Coronary artery (tissue), 2 donors: ENCODE measurements at regions not wholly inside any gene's neighbourhood (a gene's known extent, or its start where the extent isn't known, plus 50 kb on each side); places are given as distances from the start of the nearest gene placed in this dataset.

ENCODE experiments used
- DNase-seq: peaks from one replicate; pipeline ENCODE4 v3.0.0-alpha.2; 2017; ENCODE audit warnings: low spot score
- H3K27ac ChIP-seq, 2 donors: fragments of 200-600 bp; sonication (generic); one replicate each; pipeline ENCODE4 v1.5.1; 2016 to 2019
- H3K4me3 ChIP-seq: fragments of 200-600 bp; sonication (generic); 2 replicates; pipeline ENCODE4 v1.5.1; 2016; ENCODE audit warnings: mild to moderate bottlenecking, moderate library complexity
- TF ChIP-seq, protein P1 (sequence below): fragments of 200-600 bp; sonication (generic); IDR thresholded peaks from one replicate; pipeline ENCODE4 v1.5.1; 2019; ENCODE audit warnings: antibody characterized with exemption

DNA sequence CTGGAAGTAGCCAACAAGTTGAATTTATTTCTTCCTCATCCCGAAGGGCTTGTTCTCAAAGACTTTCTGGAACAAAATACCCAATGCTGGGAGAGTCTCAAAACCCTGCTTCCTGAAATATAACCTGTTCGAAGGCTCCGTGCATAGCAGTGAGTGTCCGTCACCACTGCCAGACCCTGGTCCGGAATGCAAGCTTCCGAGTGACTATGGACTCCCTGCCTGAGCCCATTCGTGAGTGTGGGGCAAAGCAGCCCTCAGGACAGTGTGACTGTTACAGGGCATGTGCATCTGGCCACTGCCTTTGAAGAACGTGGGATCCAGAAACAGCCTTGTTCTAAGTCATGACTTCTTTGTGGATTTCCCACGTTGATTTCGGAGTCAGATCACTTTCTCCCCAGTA lies 214.5 kb upstream of the IGF1R start:
- DNase-seq, result no peak
- TF ChIP-seq, protein P1, sequence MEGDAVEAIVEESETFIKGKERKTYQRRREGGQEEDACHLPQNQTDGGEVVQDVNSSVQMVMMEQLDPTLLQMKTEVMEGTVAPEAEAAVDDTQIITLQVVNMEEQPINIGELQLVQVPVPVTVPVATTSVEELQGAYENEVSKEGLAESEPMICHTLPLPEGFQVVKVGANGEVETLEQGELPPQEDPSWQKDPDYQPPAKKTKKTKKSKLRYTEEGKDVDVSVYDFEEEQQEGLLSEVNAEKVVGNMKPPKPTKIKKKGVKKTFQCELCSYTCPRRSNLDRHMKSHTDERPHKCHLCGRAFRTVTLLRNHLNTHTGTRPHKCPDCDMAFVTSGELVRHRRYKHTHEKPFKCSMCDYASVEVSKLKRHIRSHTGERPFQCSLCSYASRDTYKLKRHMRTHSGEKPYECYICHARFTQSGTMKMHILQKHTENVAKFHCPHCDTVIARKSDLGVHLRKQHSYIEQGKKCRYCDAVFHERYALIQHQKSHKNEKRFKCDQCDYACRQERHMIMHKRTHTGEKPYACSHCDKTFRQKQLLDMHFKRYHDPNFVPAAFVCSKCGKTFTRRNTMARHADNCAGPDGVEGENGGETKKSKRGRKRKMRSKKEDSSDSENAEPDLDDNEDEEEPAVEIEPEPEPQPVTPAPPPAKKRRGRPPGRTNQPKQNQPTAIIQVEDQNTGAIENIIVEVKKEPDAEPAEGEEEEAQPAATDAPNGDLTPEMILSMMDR, result no peak
- H3K27ac ChIP-seq, result no peak overlapping the region
- no peak overlapping the region for H3K4me3 ChIP-seq

DNA sequence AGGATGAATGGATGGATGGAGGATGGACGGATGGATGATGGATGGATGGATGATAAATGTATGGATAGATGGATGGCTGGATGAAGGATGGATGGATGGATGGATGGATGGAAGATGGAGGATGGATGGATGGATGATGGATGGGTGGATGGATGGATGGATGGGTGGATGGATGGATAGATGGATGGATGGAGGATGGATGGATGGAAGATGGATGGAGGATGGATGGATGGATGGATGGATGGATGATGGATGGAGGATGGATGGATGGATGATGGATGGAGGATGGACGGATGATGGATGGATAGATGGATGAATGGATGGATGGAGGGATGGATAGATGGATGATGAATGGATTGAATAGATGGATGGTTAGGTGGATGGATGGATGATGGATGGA lies 210.6 kb upstream of the IGF1R start:
- Histone ChIP-seq H3K4me3 (no peak overlapping the region), H3K27ac (no peak overlapping the region)
- TF ChIP-seq, protein P1, result no peak
- no peak for DNase-seq

DNA sequence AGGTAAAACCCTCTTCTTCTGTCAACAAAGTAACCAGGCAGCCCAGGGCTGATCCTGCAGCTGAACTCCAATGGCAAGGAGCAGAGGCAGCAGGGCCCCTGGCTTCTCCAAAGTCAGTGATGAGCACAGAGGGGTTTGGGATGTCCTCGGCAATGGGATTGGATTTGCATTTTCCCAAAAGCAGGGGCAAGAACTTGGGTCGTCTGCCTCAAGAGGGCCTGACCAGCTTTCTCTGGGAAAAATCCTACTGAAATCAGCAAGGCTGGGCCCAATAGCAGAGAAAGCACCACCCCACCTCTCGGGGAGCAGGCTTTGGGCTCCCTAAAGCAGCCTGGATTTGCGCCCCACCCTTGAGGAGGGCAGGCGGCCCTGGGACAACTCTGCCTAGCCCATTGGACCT lies 210.0 kb upstream of the IGF1R start:
- no peak for DNase-seq
- H3K4me3 ChIP-seq, result no peak overlapping the region
- H3K27ac ChIP-seq, result no peak overlapping the region
- TF ChIP-seq, protein P1, result no peak

DNA sequence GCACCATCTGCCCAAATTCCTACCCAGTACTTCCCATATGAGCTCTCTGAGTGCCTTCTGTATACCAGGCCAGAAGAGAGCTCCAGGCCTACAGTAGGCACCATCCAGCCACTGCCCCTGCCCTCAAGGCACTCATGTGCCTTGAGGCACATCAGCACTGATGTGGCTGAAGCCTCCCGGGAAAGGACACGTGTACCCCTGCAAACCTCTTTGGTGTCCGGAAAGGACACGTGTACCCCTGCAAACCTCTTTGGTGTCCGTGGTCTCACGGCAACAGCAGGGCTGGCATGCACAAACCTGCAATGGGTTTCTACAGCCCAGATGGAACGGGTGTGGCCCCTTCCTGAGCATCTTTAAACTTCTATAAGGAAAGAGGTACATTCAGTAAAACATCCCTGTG lies 209.4 kb upstream of the IGF1R start:
- DNase-seq, result no peak
- no peak overlapping the region for H3K27ac ChIP-seq
- no peak overlapping the region for H3K4me3 ChIP-seq
- TF ChIP-seq, protein P1, result no peak

- Histone ChIP-seq H3K27ac (no peak overlapping the region), H3K4me3 (no peak overlapping the region)
- TF ChIP-seq, protein P1, result no peak
- DNase-seq, result peak; percentile 65
Observed at GRCh38 chr15:98439523-98439942, 208.8 kb upstream of the IGF1R start.

- TF ChIP-seq, protein P1, result no peak
- no peak overlapping the region for H3K4me3 ChIP-seq
- no peak for DNase-seq
- H3K27ac ChIP-seq, result no peak overlapping the region
Observed at GRCh38 chr15:98440917-98441316, 207.4 kb upstream of the IGF1R start.

DNA sequence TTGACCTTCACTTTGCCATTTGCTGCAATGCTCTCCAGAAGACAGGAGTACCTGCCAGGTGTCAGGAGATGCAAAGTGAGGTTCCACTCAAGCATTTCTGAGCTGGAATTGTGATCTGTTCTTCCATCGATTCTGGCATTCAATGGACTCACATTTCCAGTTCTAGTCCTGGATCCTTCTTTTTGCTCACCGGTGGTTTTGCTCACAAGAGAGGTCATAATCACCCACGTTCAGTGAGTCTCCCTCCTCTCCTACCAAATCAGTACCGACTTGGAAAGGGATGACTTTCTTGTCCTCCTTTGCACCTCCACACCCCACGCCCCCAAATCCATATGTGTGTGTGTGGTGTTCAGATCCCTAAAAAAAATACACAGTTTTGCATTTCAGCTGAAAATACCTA lies 206.7 kb upstream of the IGF1R start:
- DNase-seq, result no peak
- Histone ChIP-seq H3K4me3 (no peak overlapping the region), H3K27ac (no peak overlapping the region)
- TF ChIP-seq, protein P1, result no peak
